Esophagus muscularis mucosa (tissue), 4 donors: ENCODE measurements at regions not wholly inside any gene's neighbourhood (a gene's known extent, or its start where the extent isn't known, plus 50 kb on each side); places are given as distances from the start of the nearest gene placed in this dataset.
"Not testable (repeated sequence)": the region's sequence is repeated elsewhere in the genome, so short reads cannot be mapped to it uniquely, and the experiment has no call there.

Source experiments
- DNase-seq: peaks from one replicate; pipeline ENCODE4 v3.0.0-alpha.2; 2017; ENCODE audit errors: extremely low spot score
- H3K27ac ChIP-seq, 4 donors: fragments of 200-600 bp; sonication (generic); replicated peaks in 1 of 4; 1 replicate in 3 of 4; 2 replicates in 1 of 4; pipeline ENCODE4 v1.5.1; 2016 to 2019; ENCODE audit warnings: mild to moderate bottlenecking in 1 of 4
- H3K27me3 ChIP-seq, 4 donors: fragments of 200-600 bp; sonication (generic); one replicate each; pipeline versions ENCODE4 v1.5.1 to v1.6.0; 2016 to 2019
- H3K36me3 ChIP-seq, 4 donors: fragments of 200-600 bp; sonication (generic); one replicate each; pipeline ENCODE4 v1.5.1; 2016 to 2019
- H3K4me1 ChIP-seq, 4 donors: fragments of 200-600 bp; sonication (generic); one replicate each; pipeline ENCODE4 v1.5.1; 2016 to 2019
- H3K4me3 ChIP-seq, 4 donors: fragments of 200-600 bp; sonication (generic); 1 replicate in 2 of 4; 2 replicates in 2 of 4; pipeline ENCODE4 v1.5.1; 2016 to 2019; ENCODE audit warnings: mild to moderate bottlenecking in 4 of 4, moderate library complexity in 1 of 4
- H3K9me3 ChIP-seq, 4 donors: fragments of 200-600 bp; sonication (generic); 1 replicate in 3 of 4; 2 replicates in 1 of 4; pipeline ENCODE4 v1.5.1; 2016 to 2019
- CTCF ChIP-seq, 3 experiments: fragments of 200-600 bp in 2 of 3; fragments of 450-650 bp in 1 of 3; sonication (generic) in 2 of 3; IDR thresholded peaks; one replicate each; pipeline ENCODE4 v1.5.1; 2017 to 2019; ENCODE audit warnings: antibody characterized with exemption in 3 of 3, mild to moderate bottlenecking in 2 of 3, moderate library complexity in 1 of 3
- EP300 ChIP-seq: sonication (generic); formaldehyde crosslinking; IDR thresholded peaks from one replicate; pipeline ENCODE4 v1.6.1; 2017; ENCODE audit warnings: antibody characterized with exemption
- POLR2A ChIP-seq: fragments of 450-650 bp; IDR thresholded peaks from one replicate; pipeline ENCODE4 v1.6.1; 2017; ENCODE audit warnings: antibody characterized with exemption, moderate library complexity, mild to moderate bottlenecking, low read depth
- POLR2AphosphoS5 ChIP-seq, 2 donors: sonication (generic); formaldehyde crosslinking; IDR thresholded peaks; one replicate each; pipeline ENCODE4 v1.6.1; 2017; ENCODE audit warnings: antibody characterized with exemption in 2 of 2
- WGBS: methylation state at CpG from one replicate; pipeline ENCODE4 v1.1.5; 2018; 5-methylcytosine and 5-hydroxymethylcytosine counted together
- intact Hi-C: fragments of 100-400 bp; cut with DNase I; formaldehyde crosslinking; loops from one replicate; pipeline ENCODE4 v1.15.1; 2023

GRCh38 chr1:239107676-239108075 lies 278.7 kb upstream of the CHRM3 start:
- Histone ChIP-seq H3K36me3 (no peaks in the 10 kb centered on the region), H3K4me1 (no peaks in the 10 kb centered on the region), H3K27me3 (no peaks in the 10 kb centered on the region), H3K9me3 (no peaks in the 10 kb centered on the region), H3K27ac (no peak overlapping the region), H3K4me3 (no peak overlapping the region)
- intact Hi-C loops, result no loop called here
- TF ChIP-seq EP300, result no peak
- TF ChIP-seq CTCF (IDR thresholded peaks at IDR 0.05), result no peak
- TF ChIP-seq POLR2A, result no peak
- TF ChIP-seq POLR2AphosphoS5 (IDR thresholded peaks at IDR 0.05), result no peak
- WGBS, result 82% methylated on average over 6 of the region's 7 CpGs
- DNase-seq, result no peak

GRCh38 chr1:239106689-239107088 lies 279.7 kb upstream of the CHRM3 start:
- not testable (repeated sequence) for H3K4me3 ChIP-seq, H3K27me3 ChIP-seq

GRCh38 chr1:239098400-239099037 lies 287.8 kb upstream of the CHRM3 start:
- Histone ChIP-seq H3K9me3 (no peaks in the 10 kb centered on the region), H3K4me3 (no peak overlapping the region), H3K27me3 (no peaks in the 10 kb centered on the region), H3K27ac (no peak overlapping the region), H3K4me1 (no peaks in the 10 kb centered on the region), H3K36me3 (no peaks in the 10 kb centered on the region)
- 72% methylated on average over 7 of the region's 7 CpGs for whole genome bisulfite sequencing
- TF ChIP-seq POLR2A (no peak), EP300 (no peak), POLR2AphosphoS5 (IDR thresholded peaks at IDR 0.05) (no peak), CTCF (IDR thresholded peaks at IDR 0.05) (no peak)
- DNase-seq, result no peak
- intact Hi-C loops, result no loop called here

More at GRCh38 chr1:239106689-239107088, 279.7 kb upstream of the CHRM3 start:
- H3K4me1 ChIP-seq, DNase-seq, intact Hi-C loops, H3K9me3 ChIP-seq, H3K36me3 ChIP-seq, H3K27ac ChIP-seq: not testable (repeated sequence)
- WGBS, result 88% methylated on average over 7 of the region's 7 CpGs

- H3K4me3 ChIP-seq, result no peak overlapping the region
- no peaks in the 10 kb centered on the region for H3K27me3 ChIP-seq
- no peaks in the 10 kb centered on the region for H3K36me3 ChIP-seq
- H3K27ac ChIP-seq, result no peak overlapping the region
- intact Hi-C loops, result no loop called here
- TF ChIP-seq CTCF (IDR thresholded peaks at IDR 0.05) (no peak), POLR2A (no peak), EP300 (no peak), POLR2AphosphoS5 (IDR thresholded peaks at IDR 0.05) (no peak)
- H3K9me3 ChIP-seq, result no peaks in the 10 kb centered on the region
- H3K4me1 ChIP-seq, result no peaks in the 10 kb centered on the region
- no peak for DNase-seq
- WGBS, result 67% methylated on average over 3 of the region's 3 CpGs
Observed at GRCh38 chr1:239091537-239091936, 294.8 kb upstream of the CHRM3 start.

- Histone ChIP-seq H3K27me3 (no peaks in the 10 kb centered on the region), H3K27ac (no peak overlapping the region), H3K9me3 (no peaks in the 10 kb centered on the region), H3K4me1 (no peaks in the 10 kb centered on the region), H3K36me3 (no peaks in the 10 kb centered on the region), H3K4me3 (no peak overlapping the region)
- DNase-seq, result no peak
- TF ChIP-seq POLR2AphosphoS5 (IDR thresholded peaks at IDR 0.05) (no peak), CTCF (IDR thresholded peaks at IDR 0.05) (no peak), EP300 (no peak), POLR2A (no peak)
- intact Hi-C loops, result no loop called here
- WGBS, result 95% methylated on average over 2 of the region's 2 CpGs
Observed at GRCh38 chr1:239084459-239085080, 301.8 kb upstream of the CHRM3 start.

- H3K27me3 ChIP-seq, DNase-seq, H3K9me3 ChIP-seq, H3K36me3 ChIP-seq, H3K4me3 ChIP-seq, H3K4me1 ChIP-seq, H3K27ac ChIP-seq, intact Hi-C loops: not testable (repeated sequence)
- 91% methylated on average over 3 of the region's 3 CpGs for WGBS
Observed at GRCh38 chr1:239081947-239082346, 304.4 kb upstream of the CHRM3 start.
